ENCODE measurements at regions not wholly inside any gene's neighbourhood (a gene's known extent, or its start where the extent isn't known, plus 50 kb on each side); places are given as distances from the start of the nearest gene placed in this dataset.

DNA sequence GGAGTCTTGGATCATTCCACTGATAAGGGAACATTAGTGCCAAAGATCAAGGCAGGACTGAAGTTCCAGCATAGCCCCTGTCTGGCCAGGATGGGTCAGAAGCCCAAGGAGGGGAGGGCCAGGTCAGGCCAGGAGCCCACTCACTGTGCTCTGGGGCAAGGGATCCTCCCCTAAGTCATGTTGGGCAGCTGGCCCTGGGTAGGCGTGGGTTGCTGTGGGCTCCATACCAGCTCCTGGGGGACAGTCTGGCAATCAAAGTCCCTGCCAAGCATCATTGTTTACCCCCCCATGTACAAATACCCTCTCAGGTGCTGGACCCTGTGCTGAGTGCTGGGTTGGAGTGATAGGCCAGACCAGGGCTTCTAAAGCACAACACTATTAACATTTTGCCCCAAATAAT, 130.5 kb downstream of the IRX5 start:
- TF ChIP-seq, protein P1, sequence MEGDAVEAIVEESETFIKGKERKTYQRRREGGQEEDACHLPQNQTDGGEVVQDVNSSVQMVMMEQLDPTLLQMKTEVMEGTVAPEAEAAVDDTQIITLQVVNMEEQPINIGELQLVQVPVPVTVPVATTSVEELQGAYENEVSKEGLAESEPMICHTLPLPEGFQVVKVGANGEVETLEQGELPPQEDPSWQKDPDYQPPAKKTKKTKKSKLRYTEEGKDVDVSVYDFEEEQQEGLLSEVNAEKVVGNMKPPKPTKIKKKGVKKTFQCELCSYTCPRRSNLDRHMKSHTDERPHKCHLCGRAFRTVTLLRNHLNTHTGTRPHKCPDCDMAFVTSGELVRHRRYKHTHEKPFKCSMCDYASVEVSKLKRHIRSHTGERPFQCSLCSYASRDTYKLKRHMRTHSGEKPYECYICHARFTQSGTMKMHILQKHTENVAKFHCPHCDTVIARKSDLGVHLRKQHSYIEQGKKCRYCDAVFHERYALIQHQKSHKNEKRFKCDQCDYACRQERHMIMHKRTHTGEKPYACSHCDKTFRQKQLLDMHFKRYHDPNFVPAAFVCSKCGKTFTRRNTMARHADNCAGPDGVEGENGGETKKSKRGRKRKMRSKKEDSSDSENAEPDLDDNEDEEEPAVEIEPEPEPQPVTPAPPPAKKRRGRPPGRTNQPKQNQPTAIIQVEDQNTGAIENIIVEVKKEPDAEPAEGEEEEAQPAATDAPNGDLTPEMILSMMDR (conservative IDR thresholded peaks at IDR 0.05; ENCODE audit: low read depth in 2 of 2): no peak
- no peak for TF ChIP-seq EZH2 (IDR thresholded peaks at IDR 0.05; ENCODE audit: low read depth, unreplicated experiment)
- TF ChIP-seq POLR2AphosphoS5 (IDR thresholded peaks at IDR 0.05; ENCODE audit: low read depth): no peak
- TF ChIP-seq, protein P2, sequence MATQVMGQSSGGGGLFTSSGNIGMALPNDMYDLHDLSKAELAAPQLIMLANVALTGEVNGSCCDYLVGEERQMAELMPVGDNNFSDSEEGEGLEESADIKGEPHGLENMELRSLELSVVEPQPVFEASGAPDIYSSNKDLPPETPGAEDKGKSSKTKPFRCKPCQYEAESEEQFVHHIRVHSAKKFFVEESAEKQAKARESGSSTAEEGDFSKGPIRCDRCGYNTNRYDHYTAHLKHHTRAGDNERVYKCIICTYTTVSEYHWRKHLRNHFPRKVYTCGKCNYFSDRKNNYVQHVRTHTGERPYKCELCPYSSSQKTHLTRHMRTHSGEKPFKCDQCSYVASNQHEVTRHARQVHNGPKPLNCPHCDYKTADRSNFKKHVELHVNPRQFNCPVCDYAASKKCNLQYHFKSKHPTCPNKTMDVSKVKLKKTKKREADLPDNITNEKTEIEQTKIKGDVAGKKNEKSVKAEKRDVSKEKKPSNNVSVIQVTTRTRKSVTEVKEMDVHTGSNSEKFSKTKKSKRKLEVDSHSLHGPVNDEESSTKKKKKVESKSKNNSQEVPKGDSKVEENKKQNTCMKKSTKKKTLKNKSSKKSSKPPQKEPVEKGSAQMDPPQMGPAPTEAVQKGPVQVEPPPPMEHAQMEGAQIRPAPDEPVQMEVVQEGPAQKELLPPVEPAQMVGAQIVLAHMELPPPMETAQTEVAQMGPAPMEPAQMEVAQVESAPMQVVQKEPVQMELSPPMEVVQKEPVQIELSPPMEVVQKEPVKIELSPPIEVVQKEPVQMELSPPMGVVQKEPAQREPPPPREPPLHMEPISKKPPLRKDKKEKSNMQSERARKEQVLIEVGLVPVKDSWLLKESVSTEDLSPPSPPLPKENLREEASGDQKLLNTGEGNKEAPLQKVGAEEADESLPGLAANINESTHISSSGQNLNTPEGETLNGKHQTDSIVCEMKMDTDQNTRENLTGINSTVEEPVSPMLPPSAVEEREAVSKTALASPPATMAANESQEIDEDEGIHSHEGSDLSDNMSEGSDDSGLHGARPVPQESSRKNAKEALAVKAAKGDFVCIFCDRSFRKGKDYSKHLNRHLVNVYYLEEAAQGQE (IDR thresholded peaks at IDR 0.05; ENCODE audit: unreplicated experiment): no peak
- no peak for TF ChIP-seq EZH2phosphoT487 (IDR thresholded peaks at IDR 0.05; ENCODE audit: unreplicated experiment)
- TF ChIP-seq JUNB (IDR thresholded peaks at IDR 0.05; ENCODE audit: unreplicated experiment): no peak
- TF ChIP-seq NANOG (IDR thresholded peaks at IDR 0.05; ENCODE audit: borderline replicate concordance): no peak
- TF ChIP-seq CREB1 (CRISPR knock-in tag; IDR thresholded peaks at IDR 0.05; ENCODE audit: low read depth): no peak
- TF ChIP-seq, protein P3, sequence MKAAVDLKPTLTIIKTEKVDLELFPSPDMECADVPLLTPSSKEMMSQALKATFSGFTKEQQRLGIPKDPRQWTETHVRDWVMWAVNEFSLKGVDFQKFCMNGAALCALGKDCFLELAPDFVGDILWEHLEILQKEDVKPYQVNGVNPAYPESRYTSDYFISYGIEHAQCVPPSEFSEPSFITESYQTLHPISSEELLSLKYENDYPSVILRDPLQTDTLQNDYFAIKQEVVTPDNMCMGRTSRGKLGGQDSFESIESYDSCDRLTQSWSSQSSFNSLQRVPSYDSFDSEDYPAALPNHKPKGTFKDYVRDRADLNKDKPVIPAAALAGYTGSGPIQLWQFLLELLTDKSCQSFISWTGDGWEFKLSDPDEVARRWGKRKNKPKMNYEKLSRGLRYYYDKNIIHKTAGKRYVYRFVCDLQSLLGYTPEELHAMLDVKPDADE (IDR thresholded peaks at IDR 0.05): no peak
- TF ChIP-seq ZNF114 (CRISPR knock-in tag; IDR thresholded peaks at IDR 0.05): no peak
- no peak for TF ChIP-seq ZNF331 (CRISPR knock-in tag; IDR thresholded peaks at IDR 0.05; ENCODE audit: low read depth)
- TF ChIP-seq, protein P4, sequence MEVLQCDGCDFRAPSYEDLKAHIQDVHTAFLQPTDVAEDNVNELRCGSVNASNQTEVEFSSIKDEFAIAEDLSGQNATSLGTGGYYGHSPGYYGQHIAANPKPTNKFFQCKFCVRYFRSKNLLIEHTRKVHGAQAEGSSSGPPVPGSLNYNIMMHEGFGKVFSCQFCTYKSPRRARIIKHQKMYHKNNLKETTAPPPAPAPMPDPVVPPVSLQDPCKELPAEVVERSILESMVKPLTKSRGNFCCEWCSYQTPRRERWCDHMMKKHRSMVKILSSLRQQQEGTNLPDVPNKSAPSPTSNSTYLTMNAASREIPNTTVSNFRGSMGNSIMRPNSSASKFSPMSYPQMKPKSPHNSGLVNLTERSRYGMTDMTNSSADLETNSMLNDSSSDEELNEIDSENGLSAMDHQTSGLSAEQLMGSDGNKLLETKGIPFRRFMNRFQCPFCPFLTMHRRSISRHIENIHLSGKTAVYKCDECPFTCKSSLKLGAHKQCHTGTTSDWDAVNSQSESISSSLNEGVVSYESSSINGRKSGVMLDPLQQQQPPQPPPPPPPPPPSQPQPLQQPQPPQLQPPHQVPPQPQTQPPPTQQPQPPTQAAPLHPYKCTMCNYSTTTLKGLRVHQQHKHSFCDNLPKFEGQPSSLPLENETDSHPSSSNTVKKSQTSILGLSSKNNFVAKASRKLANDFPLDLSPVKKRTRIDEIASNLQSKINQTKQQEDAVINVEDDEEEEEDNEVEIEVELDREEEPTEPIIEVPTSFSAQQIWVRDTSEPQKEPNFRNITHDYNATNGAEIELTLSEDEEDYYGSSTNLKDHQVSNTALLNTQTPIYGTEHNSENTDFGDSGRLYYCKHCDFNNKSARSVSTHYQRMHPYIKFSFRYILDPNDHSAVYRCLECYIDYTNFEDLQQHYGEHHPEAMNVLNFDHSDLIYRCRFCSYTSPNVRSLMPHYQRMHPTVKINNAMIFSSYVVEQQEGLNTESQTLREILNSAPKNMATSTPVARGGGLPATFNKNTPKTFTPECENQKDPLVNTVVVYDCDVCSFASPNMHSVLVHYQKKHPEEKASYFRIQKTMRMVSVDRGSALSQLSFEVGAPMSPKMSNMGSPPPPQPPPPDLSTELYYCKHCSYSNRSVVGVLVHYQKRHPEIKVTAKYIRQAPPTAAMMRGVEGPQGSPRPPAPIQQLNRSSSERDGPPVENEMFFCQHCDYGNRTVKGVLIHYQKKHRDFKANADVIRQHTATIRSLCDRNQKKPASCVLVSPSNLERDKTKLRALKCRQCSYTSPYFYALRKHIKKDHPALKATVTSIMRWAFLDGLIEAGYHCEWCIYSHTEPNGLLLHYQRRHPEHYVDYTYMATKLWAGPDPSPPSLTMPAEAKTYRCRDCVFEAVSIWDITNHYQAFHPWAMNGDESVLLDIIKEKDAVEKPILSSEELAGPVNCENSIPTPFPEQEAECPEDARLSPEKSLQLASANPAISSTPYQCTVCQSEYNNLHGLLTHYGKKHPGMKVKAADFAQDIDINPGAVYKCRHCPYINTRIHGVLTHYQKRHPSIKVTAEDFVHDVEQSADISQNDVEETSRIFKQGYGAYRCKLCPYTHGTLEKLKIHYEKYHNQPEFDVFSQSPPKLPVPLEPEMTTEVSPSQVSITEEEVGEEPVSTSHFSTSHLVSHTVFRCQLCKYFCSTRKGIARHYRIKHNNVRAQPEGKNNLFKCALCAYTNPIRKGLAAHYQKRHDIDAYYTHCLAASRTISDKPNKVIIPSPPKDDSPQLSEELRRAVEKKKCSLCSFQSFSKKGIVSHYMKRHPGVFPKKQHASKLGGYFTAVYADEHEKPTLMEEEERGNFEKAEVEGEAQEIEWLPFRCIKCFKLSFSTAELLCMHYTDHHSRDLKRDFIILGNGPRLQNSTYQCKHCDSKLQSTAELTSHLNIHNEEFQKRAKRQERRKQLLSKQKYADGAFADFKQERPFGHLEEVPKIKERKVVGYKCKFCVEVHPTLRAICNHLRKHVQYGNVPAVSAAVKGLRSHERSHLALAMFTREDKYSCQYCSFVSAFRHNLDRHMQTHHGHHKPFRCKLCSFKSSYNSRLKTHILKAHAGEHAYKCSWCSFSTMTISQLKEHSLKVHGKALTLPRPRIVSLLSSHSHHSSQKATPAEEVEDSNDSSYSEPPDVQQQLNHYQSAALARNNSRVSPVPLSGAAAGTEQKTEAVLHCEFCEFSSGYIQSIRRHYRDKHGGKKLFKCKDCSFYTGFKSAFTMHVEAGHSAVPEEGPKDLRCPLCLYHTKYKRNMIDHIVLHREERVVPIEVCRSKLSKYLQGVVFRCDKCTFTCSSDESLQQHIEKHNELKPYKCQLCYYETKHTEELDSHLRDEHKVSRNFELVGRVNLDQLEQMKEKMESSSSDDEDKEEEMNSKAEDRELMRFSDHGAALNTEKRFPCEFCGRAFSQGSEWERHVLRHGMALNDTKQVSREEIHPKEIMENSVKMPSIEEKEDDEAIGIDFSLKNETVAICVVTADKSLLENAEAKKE (CRISPR knock-in tag; IDR thresholded peaks at IDR 0.05): no peak
- TF ChIP-seq STAT1 (IDR thresholded peaks at IDR 0.05; ENCODE audit: unreplicated experiment): no peak
